BE2C (cell line): ENCODE measurements at regions not wholly inside any gene's neighbourhood (a gene's known extent, or its start where the extent isn't known, plus 50 kb on each side); places are given as distances from the start of the nearest gene placed in this dataset.

Source experiments
- DNase-seq: peaks from one replicate; pipeline ENCODE4 v3.0.0-alpha.2; 2020
- H3K27me3 ChIP-seq: fragments of 250-450 bp; sonication (Bioruptor Pico); 2 replicates; pipeline ENCODE4 v1.5.1; 2020; ENCODE audit warnings: mild to moderate bottlenecking
- H3K36me3 ChIP-seq: fragments of 250-450 bp; sonication (Bioruptor Pico); 2 replicates; pipeline ENCODE4 v1.5.1; 2020; ENCODE audit warnings: mild to moderate bottlenecking
- H3K4me1 ChIP-seq: fragments of 250-450 bp; sonication (Bioruptor Pico); 2 replicates; pipeline ENCODE4 v1.5.1; 2020
- H3K4me3 ChIP-seq: 2 replicates; pipeline ENCODE4 v1.5.1; 2011; ENCODE audit warnings: low read depth, low read length
- H3K9me3 ChIP-seq: fragments of 250-450 bp; sonication (Bioruptor Pico); 2 replicates; pipeline ENCODE4 v1.5.1; 2020
- TF ChIP-seq, protein P1 (sequence below): IDR thresholded peaks from 2 replicates; pipeline ENCODE4 v1.5.1; 2012; ENCODE audit warnings: mild to moderate bottlenecking, low read depth, low read length

DNA sequence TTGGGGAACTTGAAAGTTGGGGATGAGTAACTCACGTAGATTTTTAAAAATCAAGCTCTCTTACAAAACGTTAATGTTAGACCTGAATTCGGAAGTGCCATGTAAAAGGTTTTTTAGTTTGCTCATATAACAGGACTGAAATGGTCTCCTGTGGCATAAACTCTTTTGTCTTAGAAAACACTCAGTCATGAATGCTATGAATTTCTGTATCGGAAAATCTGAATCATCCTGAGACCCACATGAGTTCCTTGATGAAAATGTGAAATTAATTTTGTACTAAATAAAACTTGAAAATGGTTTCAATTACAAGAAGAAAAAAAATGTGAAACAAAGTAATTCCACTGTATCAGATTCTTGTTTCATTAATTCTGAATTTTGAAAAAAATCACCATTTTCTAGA is 134.8 kb upstream of the BMPER start:
- H3K36me3 ChIP-seq, result no peaks in the 10 kb centered on the region
- no peaks in the 10 kb centered on the region for H3K27me3 ChIP-seq
- no peaks in the 10 kb centered on the region; the same call in 1 of the 2 replicates for H3K9me3 ChIP-seq
- no peak for DNase-seq
- H3K4me1 ChIP-seq, result no peaks in the 10 kb centered on the region
- TF ChIP-seq, protein P1, sequence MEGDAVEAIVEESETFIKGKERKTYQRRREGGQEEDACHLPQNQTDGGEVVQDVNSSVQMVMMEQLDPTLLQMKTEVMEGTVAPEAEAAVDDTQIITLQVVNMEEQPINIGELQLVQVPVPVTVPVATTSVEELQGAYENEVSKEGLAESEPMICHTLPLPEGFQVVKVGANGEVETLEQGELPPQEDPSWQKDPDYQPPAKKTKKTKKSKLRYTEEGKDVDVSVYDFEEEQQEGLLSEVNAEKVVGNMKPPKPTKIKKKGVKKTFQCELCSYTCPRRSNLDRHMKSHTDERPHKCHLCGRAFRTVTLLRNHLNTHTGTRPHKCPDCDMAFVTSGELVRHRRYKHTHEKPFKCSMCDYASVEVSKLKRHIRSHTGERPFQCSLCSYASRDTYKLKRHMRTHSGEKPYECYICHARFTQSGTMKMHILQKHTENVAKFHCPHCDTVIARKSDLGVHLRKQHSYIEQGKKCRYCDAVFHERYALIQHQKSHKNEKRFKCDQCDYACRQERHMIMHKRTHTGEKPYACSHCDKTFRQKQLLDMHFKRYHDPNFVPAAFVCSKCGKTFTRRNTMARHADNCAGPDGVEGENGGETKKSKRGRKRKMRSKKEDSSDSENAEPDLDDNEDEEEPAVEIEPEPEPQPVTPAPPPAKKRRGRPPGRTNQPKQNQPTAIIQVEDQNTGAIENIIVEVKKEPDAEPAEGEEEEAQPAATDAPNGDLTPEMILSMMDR, result no peak
- H3K4me3 ChIP-seq, result no peak overlapping the region

DNA sequence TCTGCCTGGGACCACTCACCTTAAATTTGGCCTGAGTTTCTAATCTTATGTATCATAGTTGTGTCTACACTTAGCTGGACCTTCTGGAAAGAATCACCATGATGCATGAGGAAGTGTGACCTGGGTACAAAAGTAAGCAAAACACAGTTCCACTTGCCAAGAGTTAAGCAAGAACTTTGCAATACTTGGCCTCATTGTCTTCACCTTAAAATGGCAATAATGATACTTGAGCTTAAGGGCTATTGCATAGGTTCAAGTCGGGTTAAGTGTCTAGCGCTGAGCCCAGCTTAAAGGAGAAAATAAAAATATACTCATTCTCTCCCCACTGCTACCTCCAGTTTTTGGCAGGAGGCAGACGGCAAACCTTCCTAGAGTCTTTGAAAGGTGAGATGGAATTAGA is 133.9 kb upstream of the BMPER start:
- TF ChIP-seq, protein P1, result no peak
- Histone ChIP-seq H3K4me3 (no peak overlapping the region), H3K27me3 (no peaks in the 10 kb centered on the region), H3K4me1 (no peaks in the 10 kb centered on the region), H3K36me3 (no peaks in the 10 kb centered on the region), H3K9me3 (no peaks in the 10 kb centered on the region; the same call in 1 of the 2 replicates)
- no peak for DNase-seq

DNA sequence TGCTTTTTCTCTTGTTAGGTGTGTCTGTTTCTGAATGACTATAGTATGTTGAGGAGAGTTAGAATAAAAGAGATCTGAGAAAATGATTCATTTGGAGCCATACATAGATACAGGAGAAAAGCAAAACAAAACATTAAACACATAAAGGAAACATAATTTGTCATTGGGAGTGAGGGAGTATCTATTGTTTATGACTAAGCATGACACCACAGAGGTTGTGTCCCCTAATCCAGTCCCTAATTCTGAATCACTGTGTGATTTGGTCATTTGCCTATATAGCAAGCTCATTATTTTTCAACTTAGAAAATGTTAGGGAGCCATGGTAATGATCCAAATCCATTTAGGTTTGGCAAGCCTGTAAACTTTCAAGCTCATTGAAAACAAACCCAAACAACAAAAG is 132.3 kb upstream of the BMPER start:
- Histone ChIP-seq H3K4me1 (no peaks in the 10 kb centered on the region), H3K4me3 (no peak overlapping the region), H3K27me3 (no peaks in the 10 kb centered on the region), H3K9me3 (no peaks in the 10 kb centered on the region; the same call in 1 of the 2 replicates), H3K36me3 (no peaks in the 10 kb centered on the region)
- no peak for DNase-seq
- TF ChIP-seq, protein P1, result no peak

DNA sequence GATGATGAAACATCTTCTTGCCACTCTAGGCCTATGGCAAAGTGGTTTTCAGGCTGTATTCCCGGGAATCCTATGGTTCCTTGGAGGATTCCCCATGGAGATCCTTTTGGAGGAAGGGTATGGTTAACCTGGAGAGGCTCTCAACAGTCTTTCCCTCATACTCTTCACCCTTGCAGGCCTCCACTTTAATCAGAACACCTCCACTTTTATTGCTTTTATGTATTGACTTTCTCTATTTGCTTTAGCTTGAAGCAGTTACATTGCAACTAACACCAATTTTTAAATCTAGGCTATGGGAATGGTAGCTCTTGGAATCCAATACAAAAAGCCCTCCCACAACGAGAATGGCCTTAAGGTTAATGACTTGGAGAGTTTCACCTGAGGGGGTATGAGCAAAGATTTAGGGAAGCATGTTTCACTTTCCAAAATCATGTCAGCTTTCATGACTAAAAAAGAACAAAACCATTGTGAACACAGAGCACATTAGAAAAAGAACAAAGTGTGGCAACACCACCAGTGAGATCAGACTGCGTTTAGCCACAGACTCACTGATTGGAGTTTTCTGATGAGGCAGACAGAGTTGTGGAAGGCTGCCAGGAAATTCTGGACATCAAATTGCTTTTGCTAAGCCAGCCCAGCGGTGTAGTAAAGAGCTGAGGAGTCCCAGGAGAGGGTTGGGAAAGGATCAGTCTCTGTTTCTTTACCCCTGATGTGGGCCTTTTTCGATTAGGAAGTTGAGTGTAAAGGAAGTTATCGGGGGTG is 130.4 kb upstream of the BMPER start:
- Histone ChIP-seq H3K9me3 (no peaks in the 10 kb centered on the region; the same call in 1 of the 2 replicates), H3K4me1 (no peaks in the 10 kb centered on the region), H3K36me3 (no peaks in the 10 kb centered on the region), H3K27me3 (no peaks in the 10 kb centered on the region), H3K4me3 (no peak overlapping the region)
- peak; percentile 23 for DNase-seq
- TF ChIP-seq, protein P1, result no peak

DNA sequence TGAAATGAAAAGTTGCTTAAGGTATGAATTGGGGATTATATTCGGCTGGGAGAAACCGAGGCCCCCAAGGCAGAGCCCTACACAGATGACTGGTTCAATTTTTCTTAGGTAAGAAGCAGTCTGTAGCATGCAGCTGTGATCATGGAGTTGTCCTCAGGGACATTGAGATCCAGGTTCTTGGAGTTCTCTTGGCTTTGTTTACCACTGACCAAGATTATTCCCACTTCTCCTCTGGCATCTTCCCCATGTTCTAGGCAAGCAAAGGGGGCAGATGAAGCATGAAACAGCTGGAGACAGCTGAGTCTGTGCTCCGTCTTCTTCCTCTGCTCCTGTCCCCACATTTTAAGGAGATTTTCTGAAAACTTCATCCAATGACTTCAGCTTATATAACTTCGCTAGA is 129.5 kb upstream of the BMPER start:
- Histone ChIP-seq H3K27me3 (no peaks in the 10 kb centered on the region), H3K36me3 (no peaks in the 10 kb centered on the region), H3K4me3 (no peak overlapping the region), H3K4me1 (no peaks in the 10 kb centered on the region), H3K9me3 (no peaks in the 10 kb centered on the region; the same call in 1 of the 2 replicates)
- TF ChIP-seq, protein P1, result no peak
- DNase-seq, result no peak

DNA sequence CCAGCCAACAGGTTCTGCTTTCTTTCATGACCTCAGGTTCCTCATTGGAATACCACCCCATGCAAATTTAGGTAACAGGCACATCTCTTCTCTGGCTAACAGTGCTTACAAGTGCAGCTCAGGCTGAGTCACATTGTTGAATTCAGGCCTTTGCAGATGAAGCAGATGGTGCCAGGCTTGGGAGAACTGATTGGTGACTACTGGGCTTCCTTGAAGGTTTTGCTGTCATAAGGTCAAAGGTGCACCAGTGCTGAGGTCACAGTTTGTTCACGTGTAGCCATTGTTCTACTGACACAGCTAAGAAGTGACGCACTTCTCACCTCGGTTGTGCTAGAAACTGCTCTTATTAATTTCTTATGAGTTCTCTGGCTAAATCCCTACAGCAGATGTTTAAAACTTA is 128.6 kb upstream of the BMPER start:
- no peak for DNase-seq
- TF ChIP-seq, protein P1, result no peak
- H3K4me3 ChIP-seq, result no peak overlapping the region
- H3K9me3 ChIP-seq, result no peaks in the 10 kb centered on the region
- no peaks in the 10 kb centered on the region for H3K4me1 ChIP-seq
- H3K27me3 ChIP-seq, result no peaks in the 10 kb centered on the region
- H3K36me3 ChIP-seq, result no peaks in the 10 kb centered on the region
